ENCODE measurements at regions not wholly inside any gene's neighbourhood (a gene's known extent, or its start where the extent isn't known, plus 50 kb on each side); places are given as distances from the start of the nearest gene placed in this dataset.

DNA sequence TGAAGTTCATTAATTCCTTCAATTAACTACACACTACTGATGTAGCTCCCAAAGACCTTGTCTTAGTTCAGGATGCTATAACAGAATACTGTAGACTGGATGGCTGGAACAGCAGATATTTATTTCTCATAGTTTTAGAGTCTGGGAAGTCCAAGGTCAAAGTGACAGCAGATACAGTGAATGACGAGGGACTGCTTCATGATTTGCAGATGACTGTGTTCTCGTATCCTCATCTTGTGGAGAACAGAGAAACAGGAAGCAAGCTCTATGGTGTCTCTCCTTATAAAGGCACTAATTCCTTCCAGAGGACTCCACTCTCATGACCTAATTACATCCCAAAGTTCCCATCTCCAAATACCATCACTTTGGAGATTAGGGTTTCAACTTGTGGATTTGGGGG, 65.6 kb upstream of the MAP1B start:
- H3K27ac ChIP-seq (ENCODE audit: low read length) = no peak overlapping the region
- Mint-ChIP-seq H3K36me3 (no peaks in the 10 kb centered on the region), H3K4me1 (no peaks in the 10 kb centered on the region), H3K27ac (no peak overlapping the region), H3K9me3 (no peaks in the 10 kb centered on the region), H3K27me3 (ENCODE audit: low read depth in 2 of 2) (peaks cover 8 to 44% of the 10 kb centered on the region in 2 donors), H3K4me3 (no peak overlapping the region)
- no peak for ATAC-seq
- no peak for DNase-seq
- no peaks in the 10 kb centered on the region for H3K4me1 ChIP-seq (ENCODE audit: control insufficient read depth, insufficient read depth, low read length)
- TF ChIP-seq, protein P1, sequence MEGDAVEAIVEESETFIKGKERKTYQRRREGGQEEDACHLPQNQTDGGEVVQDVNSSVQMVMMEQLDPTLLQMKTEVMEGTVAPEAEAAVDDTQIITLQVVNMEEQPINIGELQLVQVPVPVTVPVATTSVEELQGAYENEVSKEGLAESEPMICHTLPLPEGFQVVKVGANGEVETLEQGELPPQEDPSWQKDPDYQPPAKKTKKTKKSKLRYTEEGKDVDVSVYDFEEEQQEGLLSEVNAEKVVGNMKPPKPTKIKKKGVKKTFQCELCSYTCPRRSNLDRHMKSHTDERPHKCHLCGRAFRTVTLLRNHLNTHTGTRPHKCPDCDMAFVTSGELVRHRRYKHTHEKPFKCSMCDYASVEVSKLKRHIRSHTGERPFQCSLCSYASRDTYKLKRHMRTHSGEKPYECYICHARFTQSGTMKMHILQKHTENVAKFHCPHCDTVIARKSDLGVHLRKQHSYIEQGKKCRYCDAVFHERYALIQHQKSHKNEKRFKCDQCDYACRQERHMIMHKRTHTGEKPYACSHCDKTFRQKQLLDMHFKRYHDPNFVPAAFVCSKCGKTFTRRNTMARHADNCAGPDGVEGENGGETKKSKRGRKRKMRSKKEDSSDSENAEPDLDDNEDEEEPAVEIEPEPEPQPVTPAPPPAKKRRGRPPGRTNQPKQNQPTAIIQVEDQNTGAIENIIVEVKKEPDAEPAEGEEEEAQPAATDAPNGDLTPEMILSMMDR (IDR thresholded peaks at IDR 0.05) = no peak
- H3K9me3 ChIP-seq (ENCODE audit: control insufficient read depth, insufficient read depth, low read length) = no peaks in the 10 kb centered on the region
- no peaks in the 10 kb centered on the region for H3K36me3 ChIP-seq (ENCODE audit: control insufficient read depth, insufficient read depth, low read length)
- intact Hi-C loops (cut with micrococcal nuclease) = no loop called here
- no peaks in the 10 kb centered on the region for H3K27me3 ChIP-seq (ENCODE audit: control insufficient read depth, insufficient read depth, low read length)
- H3K4me3 ChIP-seq (ENCODE audit: low read length) = no peak overlapping the region
- 62% methylated on average over 2 of the region's 2 CpGs for WGBS (ENCODE audit: insufficient coverage)

DNA sequence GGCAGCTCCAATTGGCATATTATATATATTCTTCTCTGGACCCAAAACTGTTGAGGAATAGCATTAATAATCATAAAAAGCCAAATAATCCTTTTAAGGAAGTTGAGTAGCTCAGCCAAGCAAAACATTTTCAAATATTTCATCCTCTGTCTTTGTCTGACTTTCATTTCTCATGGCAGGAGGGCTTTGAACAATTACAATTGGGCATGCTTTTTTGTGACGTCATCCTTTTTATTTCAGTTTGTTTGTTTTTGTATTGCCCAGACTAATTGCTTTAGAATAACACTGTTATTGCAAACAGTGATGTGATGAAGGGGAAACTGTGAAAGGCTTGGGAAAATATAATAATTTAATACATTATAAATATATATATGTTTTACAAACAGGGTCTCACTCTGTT, 65.2 kb upstream of the MAP1B start:
- no peaks in the 10 kb centered on the region for H3K4me1 Mint-ChIP-seq
- WGBS (ENCODE audit: insufficient coverage) = 100% methylated on average over 1 of the region's 1 CpG
- ATAC-seq = no peak

DNA sequence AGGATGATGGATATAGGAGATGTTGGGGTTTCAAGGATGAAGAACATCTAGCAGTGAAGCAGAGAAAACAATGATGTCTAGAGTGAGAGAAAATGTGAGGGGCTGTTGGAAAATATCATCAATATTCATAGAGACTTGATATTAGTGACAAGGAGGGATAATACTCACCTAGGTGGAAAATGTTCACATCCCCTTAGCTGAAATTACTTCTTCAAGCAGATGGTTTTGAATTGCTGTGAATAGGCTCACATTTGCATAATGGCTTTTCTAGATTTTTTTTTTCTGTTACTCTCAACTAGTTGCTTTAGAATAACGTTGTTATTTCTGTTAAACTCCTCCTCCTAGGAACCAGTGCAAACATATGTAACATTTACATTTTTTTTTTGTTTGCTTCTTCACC, 61.6 kb upstream of the MAP1B start:
- no peak overlapping the region for H3K4me3 Mint-ChIP-seq
- no peaks in the 10 kb centered on the region for H3K9me3 Mint-ChIP-seq
- no peaks in the 10 kb centered on the region for H3K36me3 Mint-ChIP-seq
- Histone ChIP-seq H3K4me1 (ENCODE audit: control insufficient read depth, insufficient read depth, low read length) (no peaks in the 10 kb centered on the region), H3K4me3 (ENCODE audit: low read length) (no peak overlapping the region), H3K27ac (ENCODE audit: low read length) (no peak overlapping the region), H3K9me3 (ENCODE audit: control insufficient read depth, insufficient read depth, low read length) (no peaks in the 10 kb centered on the region), H3K27me3 (ENCODE audit: control insufficient read depth, insufficient read depth, low read length) (peaks cover 5% of the 10 kb centered on the region), H3K36me3 (ENCODE audit: control insufficient read depth, insufficient read depth, low read length) (no peaks in the 10 kb centered on the region)
- no peaks in the 10 kb centered on the region for H3K4me1 Mint-ChIP-seq
- H3K27ac Mint-ChIP-seq = no peak overlapping the region
- TF ChIP-seq, protein P1 (IDR thresholded peaks at IDR 0.05) = no peak
- ATAC-seq = no peak
- H3K27me3 Mint-ChIP-seq (ENCODE audit: low read depth in 2 of 2) = peaks cover 12 to 25% of the 10 kb centered on the region in 2 donors
- WGBS (ENCODE audit: insufficient coverage) = no CpG with 5 or more reads among the region's 1 CpG
- intact Hi-C loops (cut with micrococcal nuclease) = no loop called here
- no peak for DNase-seq

More for the DNA sequence above, 65.2 kb upstream of the MAP1B start:
- H3K36me3 ChIP-seq (ENCODE audit: control insufficient read depth, insufficient read depth, low read length) = no peaks in the 10 kb centered on the region
- Mint-ChIP-seq H3K27me3 (ENCODE audit: low read depth in 2 of 2) (peaks cover 8 to 40% of the 10 kb centered on the region in 2 donors), H3K9me3 (no peaks in the 10 kb centered on the region), H3K27ac (no peak overlapping the region), H3K4me3 (no peak overlapping the region), H3K36me3 (no peaks in the 10 kb centered on the region)
- H3K4me3 ChIP-seq (ENCODE audit: low read length) = no peak overlapping the region
- H3K9me3 ChIP-seq (ENCODE audit: control insufficient read depth, insufficient read depth, low read length) = no peaks in the 10 kb centered on the region
- H3K27ac ChIP-seq (ENCODE audit: low read length) = no peak overlapping the region
- H3K4me1 ChIP-seq (ENCODE audit: control insufficient read depth, insufficient read depth, low read length) = no peaks in the 10 kb centered on the region
- intact Hi-C loops (cut with micrococcal nuclease) = no loop called here
- TF ChIP-seq, protein P1 (IDR thresholded peaks at IDR 0.05) = no peak
- no peak for DNase-seq
- no peaks in the 10 kb centered on the region for H3K27me3 ChIP-seq (ENCODE audit: control insufficient read depth, insufficient read depth, low read length)

DNA sequence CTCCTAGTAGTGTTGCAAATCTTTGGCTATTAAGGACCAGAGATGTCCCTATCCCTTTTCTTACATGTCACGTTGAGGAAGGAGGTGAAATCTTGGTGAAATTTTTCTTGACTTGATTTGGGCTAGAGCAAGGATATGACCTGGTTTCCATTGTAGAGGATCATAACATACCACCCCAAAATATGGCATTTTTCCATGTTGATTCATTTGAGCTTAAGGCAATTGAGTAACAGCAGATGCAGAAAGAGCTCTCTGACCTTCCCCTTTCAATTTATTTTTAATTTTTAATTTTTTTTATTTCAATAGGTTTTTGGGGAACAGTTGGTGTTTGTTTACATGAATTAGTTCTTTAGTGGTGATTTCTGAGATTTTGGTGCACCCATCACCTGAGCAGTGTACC, 61.2 kb upstream of the MAP1B start:
- Mint-ChIP-seq H3K4me1 (no peaks in the 10 kb centered on the region), H3K4me3 (no peak overlapping the region), H3K27ac (no peak overlapping the region), H3K36me3 (no peaks in the 10 kb centered on the region), H3K27me3 (ENCODE audit: low read depth in 2 of 2) (peaks cover 12 to 29% of the 10 kb centered on the region in 2 donors), H3K9me3 (peaks cover 0 to 2% of the 10 kb centered on the region in 2 donors)
- no peaks in the 10 kb centered on the region for H3K9me3 ChIP-seq (ENCODE audit: control insufficient read depth, insufficient read depth, low read length)
- H3K4me3 ChIP-seq (ENCODE audit: low read length) = no peak overlapping the region
- ATAC-seq (no peak), DNase-seq (no peak)
- H3K27ac ChIP-seq (ENCODE audit: low read length) = no peak overlapping the region
- H3K27me3 ChIP-seq (ENCODE audit: control insufficient read depth, insufficient read depth, low read length) = peaks cover 5% of the 10 kb centered on the region
- TF ChIP-seq, protein P1 (IDR thresholded peaks at IDR 0.05) = no peak
- no peaks in the 10 kb centered on the region for H3K36me3 ChIP-seq (ENCODE audit: control insufficient read depth, insufficient read depth, low read length)
- no CpG with 5 or more reads among the region's 1 CpG for whole genome bisulfite sequencing (ENCODE audit: insufficient coverage)
- intact Hi-C loops (cut with micrococcal nuclease) = no loop called here
- no peaks in the 10 kb centered on the region for H3K4me1 ChIP-seq (ENCODE audit: control insufficient read depth, insufficient read depth, low read length)
